ENCODE measurements at regions not wholly inside any gene's neighbourhood (a gene's known extent, or its start where the extent isn't known, plus 50 kb on each side); places are given as distances from the start of the nearest gene placed in this dataset.
"Not testable (repeated sequence)": the region's sequence is repeated elsewhere in the genome, so short reads cannot be mapped to it uniquely, and the experiment has no call there.

DNA sequence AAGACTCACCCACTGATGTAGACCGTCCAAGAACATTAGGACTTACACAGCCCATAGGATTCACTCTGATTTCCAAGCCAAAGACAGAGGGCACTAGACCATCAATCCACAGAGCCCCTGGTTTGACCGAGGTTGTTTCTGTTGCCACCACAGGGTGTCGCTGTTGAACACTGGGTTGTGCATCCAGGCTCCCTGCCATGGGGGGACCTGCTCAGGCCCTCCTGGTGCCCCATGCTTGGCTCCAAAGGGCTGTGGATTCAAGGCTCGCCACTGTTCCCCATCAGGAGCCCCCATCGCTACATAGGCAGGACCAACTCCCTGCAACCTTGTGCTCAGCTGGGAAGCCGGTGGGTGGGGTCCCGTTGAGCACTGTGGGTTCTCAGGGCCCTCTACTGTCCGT is 128.0 kb upstream of the ANO1 start:
- no peak for DNase-seq (ENCODE audit: low read depth in 2 of 2)

DNA sequence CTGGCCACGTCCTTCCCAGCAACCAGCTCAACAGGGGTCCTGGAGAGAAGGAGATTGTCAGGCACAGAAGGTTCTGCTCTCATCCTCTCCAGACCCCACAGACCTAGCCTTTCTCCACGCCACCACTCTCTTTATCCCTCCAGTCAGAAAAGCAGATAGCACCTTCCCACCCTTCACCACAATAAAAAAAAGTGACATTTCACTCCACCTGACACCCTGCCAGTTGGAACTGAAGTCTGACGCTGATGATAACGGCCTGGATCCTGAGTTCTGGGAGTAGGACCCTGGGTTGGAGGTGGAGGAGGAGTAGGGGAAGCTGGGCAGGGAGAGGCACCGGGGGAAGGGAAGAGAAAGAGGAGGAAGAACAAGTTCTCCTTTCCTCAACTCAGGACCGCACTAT is 127.5 kb upstream of the ANO1 start:
- no peak for DNase-seq (ENCODE audit: low read depth in 2 of 2)

DNA sequence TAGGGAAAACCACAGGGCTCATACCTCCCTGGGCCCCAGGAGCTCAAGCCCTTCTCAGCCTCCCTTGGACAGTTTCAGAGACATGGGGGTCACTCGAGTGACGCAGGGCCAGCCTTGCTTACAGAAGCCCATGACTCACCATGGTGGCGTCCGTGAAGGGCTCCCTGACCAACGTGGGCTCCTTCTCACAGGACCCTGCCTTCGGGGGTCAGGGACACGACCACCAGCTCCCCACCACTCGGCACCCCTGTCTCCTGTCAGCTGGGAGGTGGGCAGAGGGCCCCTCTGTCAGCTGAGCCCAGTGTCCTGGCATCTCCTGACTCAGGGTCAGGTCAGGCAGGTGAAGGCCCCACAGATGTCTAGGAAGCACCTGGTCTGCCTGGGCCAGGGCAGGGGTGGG is 126.3 kb upstream of the ANO1 start:
- DNase-seq (ENCODE audit: low read depth in 2 of 2): no peak

DNA sequence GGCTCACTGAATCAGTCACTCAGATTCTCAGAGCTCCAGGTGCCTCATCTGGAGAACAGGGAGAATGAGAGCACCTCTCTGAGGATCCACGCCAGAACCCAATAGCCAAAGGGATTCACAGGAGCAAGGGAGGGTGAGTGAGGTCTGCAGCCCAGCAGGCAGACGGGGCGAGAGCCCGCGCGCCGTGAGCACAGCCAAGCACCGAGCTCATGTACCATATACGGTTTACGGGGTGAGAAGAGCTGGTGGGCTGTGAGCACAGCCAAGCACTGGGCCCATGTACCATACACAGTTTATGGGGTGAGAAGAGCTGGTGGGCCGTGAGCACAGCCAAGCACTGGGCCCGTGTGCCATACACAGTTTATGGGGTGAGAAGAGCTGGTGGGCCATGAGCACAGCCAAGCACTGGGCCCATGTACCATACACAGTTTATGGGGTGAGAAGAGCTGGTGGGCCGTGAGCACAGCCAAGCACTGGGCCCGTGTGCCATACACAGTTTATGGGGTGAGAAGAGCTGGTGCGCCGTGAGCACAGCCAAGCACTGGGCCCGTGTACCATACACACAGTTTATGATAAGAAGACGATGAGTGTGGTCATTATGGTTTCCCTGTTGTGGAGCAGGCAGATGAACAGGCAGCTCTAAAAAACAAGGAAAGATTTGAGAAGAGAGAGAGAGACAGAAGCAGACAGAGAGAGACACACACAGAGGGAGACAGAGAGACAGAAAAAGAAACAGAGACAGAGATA is 125.7 kb upstream of the ANO1 start:
- DNase-seq (ENCODE audit: low read depth in 2 of 2): not testable (repeated sequence)

DNA sequence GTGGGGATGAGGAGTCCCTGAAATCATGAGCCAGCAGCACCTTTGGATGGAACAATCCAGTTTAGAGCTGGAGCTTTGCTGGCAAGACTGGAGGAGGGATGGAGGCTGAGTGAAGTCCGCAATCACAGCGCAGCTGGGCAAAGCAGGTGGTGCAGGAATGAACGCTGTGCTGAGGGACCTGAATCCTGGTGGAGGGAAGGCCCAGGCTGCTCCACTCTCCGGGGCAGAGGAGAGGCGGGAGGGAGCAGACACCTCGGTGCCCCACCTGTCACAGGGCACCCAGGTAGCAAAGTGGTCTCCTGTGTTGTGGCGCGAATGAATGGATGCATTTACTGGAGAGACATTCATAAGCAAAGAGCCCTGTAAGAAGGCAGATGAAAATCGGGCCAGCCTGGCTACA is 124.8 kb upstream of the ANO1 start:
- DNase-seq (ENCODE audit: low read depth in 2 of 2): no peak

DNA sequence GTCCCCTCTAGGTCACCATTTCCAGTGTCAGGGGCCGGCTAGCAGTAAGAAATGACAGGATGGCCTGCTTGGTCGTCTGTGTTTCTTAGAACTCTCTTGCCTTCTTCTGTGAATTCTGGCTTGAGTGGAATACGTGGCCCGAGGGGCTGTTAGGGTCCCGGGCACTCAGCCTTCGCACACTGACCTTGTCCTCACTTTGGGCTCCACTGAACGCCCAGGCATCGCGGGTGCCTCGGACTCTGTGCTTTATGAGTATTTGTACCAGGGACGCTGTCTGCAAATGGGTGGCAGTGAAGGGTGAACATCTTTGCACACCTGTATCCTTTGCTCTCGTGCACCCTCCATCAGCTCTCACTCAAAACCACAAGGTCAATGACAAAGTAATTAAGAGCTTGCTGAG is 123.4 kb upstream of the ANO1 start:
- DNase-seq (ENCODE audit: low read depth in 2 of 2): no peak

DNA sequence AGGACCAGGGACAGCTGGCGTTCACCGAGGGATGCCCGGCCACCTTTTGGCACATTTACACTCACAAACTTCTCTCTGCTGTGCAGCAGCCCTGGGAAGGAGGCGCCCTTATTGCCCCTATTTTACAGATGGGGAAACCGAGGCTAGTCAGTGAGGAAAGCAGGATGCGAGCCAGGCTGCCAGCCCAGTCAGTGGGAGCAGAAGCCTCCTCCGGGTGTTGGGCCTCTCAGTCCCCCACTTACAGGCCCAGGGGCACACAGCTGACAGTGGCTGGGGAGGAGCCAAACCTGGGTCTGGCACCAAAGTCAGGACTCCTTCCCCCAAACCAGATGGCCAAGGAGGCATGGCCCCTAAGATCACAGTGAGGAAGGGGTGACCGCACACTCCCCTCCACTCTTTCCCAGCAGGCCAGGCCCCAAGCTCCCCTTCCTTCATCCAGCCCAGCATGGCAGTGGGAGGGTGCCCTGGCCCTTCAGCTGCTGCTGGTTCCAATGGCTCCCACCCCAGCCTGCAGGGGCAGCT is 121.4 kb upstream of the ANO1 start:
- DNase-seq (ENCODE audit: low read depth in 2 of 2): no peak

DNA sequence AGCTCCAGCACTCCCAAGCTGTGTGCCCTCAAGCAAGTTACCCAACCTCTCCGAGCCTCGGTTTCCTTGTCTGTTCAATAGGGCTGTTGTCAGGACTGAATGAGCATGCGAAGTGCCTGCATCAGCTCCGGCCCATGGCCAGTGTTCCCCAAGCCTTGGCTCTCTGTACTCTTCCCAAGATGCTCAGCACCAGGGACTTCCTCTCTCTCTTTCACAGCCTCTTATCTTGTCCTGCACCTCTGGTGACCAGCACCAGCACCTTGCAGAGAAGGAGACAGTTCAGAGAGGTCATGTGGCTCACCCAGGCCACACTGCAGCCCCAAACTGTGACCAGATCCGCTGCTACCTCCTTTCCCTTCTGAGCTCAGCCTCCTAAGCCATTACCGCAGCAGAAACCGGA is 120.3 kb upstream of the ANO1 start:
- no peak for DNase-seq (ENCODE audit: low read depth in 2 of 2)

DNA sequence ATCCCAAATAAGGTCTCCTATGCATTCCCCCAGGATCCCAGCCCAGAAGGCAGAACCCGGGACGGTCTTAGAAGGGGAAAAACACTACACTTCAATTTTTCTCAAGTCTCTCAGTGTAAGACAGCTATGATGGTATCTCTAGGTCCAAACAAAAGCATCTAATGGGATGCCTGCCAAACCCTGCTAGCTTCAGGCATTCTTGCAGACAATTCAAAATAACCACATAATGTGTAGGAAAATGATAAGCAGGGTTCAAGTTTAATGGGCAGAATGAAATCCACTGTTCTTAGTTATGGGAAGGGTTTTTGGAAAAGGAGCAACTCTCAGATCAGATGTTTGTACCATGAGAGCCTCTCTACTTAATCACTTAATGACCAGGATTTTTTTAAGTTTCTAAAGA is 119.8 kb upstream of the ANO1 start:
- no peak for DNase-seq (ENCODE audit: low read depth in 2 of 2)

DNA sequence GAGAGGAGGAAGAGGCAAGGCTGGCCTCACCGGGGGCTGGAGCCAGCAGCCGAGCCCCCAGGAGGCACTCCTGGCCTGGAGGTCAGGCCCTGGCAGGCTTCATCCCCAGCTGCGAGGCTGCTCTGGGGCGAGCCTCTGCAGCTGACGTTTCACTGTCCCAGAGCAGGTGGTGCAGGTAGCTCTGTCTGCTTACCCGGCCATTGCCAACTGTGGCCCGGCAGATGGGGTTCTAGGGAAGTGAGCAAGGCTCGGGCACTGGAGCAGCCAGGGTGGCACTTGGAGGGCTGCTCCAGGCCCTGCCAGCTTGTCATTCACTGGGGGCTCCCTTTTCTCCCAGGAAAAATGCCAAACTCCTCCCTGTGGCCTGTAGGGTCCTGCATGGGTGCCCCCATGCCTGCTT is 118.7 kb upstream of the ANO1 start:
- no peak for DNase-seq (ENCODE audit: low read depth in 2 of 2)

DNA sequence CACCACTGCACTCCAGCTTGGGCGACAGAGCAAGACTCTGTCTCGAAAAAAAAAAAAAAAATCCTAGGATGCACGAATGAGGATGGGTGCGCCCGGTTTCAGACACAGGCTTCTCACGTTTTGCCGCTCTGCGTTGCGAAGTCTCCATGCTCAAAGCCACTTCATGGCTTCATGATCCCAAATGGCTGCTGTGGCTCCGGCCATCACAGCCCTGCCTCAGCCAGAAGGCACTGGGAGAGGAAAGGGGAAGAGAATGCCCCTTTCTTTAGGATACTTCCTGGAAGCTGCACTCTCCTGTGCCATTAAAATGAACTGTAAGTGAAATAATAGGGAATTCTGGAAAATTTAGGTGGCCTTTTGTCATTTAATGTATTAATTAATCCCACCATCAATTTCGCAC is 116.4 kb upstream of the ANO1 start:
- no peak for DNase-seq (ENCODE audit: low read depth in 2 of 2)

DNA sequence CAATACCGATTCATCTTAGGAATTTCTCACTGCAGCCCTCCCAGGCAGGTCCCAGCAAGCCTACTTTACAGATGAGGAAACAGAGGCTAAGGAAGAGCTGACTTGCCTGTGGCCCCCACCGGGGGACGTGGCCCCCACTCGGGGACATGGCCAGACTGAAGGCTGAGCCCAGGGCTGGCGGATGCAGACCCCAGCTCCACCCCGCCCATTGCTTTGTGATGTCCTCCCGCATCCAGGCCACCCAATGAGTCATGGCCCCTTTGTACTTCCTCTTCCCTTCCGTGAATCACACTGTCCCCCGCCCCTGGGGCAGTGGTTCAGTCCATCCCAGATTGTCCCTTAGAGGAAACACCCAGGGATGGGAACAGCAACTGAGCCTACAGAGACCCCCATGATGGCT is 116.0 kb upstream of the ANO1 start:
- DNase-seq (ENCODE audit: low read depth in 2 of 2): no peak

DNA sequence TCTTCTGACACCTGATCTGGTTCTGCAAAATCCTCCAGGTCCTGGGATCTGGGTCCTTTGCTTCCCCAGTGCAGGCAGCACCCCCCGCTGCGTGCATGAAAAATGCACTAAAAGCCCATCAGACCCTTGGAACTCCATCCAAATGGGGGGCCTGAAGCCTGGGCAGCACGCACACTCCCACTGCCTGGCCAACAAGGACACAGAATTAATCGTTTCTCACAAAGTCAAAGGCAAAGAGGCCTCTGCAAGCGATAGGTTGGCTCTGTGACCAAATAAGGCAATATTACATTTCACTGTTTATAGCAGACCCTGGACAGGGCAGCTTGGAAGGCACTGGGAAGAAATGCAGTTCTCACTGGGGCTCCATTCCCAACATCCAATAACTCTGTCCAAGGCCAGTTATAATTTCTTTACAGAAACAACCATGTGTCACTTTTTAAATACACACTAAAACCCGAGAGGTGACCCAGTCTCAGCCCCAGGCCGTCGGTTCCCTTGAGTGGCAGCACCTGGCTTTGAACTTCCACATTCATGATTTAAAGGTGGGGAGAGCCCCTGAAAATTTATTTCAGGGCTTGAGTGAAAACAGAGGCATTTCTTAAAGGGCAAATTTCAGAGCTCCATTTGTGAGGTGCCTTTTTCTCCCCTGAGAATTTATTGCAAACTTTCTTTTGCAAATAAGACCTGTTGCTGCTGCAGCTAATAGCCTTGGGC is 114.4 kb upstream of the ANO1 start:
- DNase-seq (ENCODE audit: low read depth in 2 of 2): no peak

DNA sequence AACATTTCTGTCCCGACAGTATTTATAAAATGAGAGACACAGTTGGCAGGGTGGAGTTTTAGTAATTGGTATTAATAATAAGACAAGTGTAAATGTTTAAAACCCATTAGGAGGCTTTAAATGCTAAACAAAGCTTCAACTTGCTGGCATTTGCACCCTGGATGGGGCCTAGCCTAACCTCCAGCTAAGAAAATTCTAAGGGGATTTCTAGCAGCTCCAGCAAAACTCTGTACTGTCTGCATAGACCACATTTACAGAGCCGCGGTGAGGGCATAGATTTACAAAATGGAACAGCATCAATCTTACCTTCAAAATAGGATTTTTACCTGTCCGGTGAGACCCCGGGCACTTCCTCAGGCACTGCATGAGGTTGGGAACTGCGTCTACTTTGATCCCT is 113.9 kb upstream of the ANO1 start:
- no peak for DNase-seq (ENCODE audit: low read depth in 2 of 2)

DNA sequence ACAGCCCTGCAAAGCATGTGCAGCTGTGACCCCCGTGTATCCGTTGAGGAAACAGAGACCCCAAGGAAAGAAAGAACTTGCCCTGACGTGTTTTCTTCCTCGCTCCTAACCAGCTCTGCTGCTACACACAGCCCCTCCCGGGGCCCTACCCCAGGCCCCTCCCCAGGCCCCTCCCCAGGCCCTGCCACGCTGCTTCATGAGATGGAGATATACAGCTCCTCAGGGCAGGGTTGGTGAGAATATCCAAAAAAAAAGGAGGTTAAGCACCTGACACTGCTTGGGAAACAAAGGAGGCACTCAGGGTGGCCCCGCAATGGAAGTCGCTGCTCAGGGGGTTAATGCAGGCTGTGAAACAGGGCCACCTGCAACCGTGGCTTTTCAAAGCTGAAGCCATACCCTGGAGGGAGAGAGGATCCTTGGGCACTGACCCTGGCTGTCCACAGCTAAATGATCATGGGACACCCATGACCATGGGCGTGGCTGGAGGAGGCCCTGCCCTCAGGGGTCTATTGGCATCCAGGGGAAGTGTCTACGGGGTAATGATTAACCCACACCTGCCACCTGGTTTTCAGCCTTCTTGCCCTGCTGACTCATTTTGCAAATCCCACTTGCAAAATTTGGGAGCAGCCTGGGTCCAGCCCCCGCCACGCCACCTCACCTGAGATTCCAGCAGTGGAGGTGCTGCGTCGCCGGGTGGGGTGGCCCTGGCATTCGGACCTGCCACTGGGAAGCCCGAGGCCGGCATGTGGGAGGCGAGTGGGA is 112.1 kb upstream of the ANO1 start:
- no peak for DNase-seq (ENCODE audit: low read depth in 2 of 2)

DNA sequence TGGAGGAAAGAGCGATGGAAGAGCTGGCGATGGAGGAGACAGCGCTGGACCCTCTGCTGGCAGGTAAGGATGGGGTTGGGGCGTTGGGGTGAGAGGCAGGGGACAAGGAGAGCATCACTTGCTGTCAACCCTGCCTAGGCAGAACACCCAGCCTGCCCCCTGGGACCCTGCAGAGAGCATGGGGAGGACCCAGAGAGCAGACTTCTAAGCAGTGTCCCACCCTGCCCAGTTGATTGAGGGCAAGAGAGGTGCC is 111.6 kb upstream of the ANO1 start:
- DNase-seq (ENCODE audit: low read depth in 2 of 2): no peak

DNA sequence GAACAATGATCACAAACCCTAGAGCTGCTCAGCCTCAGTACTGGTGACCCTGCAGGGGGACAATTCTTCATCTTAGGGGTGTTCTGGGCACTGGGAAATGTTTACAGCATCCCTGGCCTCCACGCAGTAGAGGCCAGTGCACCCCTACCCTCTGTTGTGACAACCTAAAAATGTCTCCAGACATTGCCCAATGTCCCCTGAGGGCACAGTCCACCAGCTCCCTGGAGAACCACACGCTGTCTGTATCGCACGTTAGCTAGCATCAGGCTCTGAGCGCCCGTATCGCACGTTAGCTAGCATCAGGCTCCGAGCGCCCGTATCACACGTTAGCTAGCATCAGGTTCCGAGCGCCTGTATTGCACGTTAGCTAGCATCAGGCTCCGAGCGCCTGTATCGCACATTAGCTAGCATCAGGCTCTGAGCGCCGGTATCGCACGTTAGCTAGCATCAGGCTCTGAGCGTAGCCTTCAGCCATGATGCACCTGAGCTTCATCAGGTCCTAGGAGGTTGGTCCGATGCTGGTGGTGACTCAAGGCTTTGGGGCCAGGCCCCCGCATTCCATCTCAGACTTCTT is 111.1 kb upstream of the ANO1 start:
- DNase-seq (ENCODE audit: low read depth in 2 of 2): no peak

DNA sequence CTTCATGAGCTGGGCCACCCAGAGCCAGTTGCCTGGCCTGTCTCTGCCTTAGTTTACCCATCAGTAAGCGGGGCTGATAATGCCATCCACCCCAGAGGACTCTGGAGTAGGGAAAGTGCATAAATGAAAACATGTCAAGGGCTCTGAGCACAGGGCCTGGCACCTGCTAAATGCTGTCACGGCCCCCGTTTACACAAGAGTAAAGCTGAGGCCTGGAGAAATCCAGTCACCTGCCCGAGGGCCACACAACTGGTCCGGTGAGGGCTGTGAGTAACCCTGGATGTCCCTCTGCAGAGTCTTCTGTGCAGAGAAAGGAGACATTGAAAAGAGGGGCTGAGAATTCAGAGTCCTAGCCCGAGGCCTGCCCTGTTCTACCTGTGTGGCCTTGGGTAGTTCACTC is 110.6 kb upstream of the ANO1 start:
- DNase-seq (ENCODE audit: low read depth in 2 of 2): no peak

DNA sequence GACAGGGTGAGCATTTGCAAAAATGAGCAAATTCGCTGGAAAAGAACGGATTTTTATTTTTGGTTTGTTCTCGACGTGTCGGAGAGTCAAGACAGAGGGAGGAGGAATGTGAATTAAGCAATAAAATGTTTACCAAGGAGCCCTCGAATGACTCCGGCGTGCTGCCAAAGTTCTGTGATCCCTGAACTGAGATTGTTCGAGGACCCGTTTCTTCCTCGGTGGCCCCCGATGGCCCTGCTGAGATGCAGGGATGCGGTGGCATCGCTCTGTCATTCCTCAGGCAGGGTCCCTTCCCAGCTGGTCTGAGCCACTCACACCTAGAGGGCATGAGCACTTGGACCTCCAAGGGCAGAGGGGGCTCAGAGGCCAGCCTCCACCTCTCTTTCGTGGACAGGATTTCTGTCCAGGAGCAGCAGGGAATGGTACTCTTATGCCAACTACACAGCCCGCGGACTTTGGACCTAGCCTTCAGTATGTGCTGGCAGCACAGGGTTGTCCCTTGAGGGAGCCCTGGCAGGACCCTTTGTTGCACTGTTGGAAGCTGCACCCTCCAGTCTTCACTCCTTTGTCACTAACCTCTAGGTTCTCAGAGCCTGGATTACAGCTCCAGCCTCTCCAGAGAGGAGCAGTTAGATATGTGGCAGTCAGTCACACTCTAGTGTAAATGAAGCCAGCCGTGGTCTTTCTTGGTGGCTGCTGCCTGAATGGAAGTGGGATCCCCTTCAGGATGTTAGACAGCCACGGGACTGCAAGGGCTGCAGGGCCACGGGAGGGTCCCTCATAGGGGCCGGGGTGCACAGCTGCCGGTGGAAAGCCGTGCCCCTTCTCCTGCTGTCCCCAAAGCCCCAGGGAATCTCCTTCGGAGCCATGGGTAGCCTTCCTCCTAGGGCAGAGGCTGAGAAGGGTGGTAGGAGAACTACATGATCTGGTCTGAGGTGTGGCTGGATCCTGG is 109.4 kb upstream of the ANO1 start:
- DNase-seq (ENCODE audit: low read depth in 2 of 2): no peak

DNA sequence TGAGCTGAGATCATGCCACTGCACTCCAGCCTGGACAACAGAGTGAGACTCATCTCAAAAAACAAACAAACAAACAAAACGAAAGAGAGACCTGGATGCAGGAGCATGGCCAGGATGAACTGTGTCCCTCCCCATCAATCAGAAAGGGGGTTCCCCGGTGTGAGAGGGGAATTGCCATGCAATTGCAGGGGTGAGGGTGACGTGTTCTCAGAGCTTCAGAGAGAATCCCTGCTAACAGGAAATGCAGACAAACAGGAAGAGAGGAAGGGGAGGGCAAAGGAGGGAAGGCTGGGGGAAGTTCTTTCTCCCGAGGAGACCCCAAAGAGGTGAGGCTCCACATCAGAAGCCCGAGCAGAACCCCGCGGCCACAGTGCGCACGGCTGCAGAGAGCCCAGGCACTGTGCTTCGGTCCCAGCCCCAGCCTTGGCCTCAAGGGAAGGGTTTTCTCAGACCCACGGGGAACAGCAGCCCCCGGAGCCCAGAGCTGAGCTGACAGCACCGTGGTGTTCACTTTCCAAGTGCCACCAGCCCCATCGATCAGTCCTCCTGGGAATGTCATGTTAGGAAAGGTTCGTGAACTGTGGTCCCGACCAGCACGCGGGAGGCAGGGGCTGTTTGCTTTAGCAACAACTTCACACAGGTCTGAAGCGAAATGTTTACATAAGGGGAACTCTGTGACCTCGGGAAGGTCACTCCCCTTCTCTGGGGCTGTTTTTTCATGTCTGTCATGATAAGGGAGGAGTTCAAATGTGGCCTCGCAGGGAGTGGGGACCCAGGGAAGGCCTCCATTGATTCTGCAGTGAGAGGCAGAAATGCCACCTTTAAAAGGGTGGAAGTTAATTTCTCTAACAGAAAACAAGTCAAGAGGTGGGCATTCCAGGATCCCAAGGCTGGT is 108.0 kb upstream of the ANO1 start:
- DNase-seq (ENCODE audit: low read depth in 2 of 2): no peak
